ENCODE measurements at regions not wholly inside any gene's neighbourhood (a gene's known extent, or its start where the extent isn't known, plus 50 kb on each side); places are given as distances from the start of the nearest gene placed in this dataset.

GRCh38 chr20:7147220-7147601 lies 379.7 kb downstream of the BMP2 start (continued):
- TF ChIP-seq AHDC1 (CRISPR knock-in tag; IDR thresholded peaks at IDR 0.05; ENCODE audit: borderline replicate concordance) = peak; percentile 70; the same call in 1 of the 2 replicates
- TF ChIP-seq FOXP4 (CRISPR knock-in tag; IDR thresholded peaks at IDR 0.05) = peak; percentile 82
- no peak for TF ChIP-seq KDM4B (CRISPR knock-in tag; IDR thresholded peaks at IDR 0.05)
- TF ChIP-seq PAXIP1 (CRISPR knock-in tag; conservative IDR thresholded peaks at IDR 0.05) = peak; percentile 76
- 0 out of 2 replicates have a peak, but pooled peaks have one; percentile 19 for TF ChIP-seq MAZ (IDR thresholded peaks at IDR 0.05; ENCODE audit: borderline replicate concordance, low read depth, low read length)
- TF ChIP-seq MAZ (CRISPR knock-in tag; IDR thresholded peaks at IDR 0.05; ENCODE audit: low read depth) = no peak
- TF ChIP-seq ZSCAN9 (CRISPR knock-in tag; IDR thresholded peaks at IDR 0.05; ENCODE audit: borderline replicate concordance) = no peak
- TF ChIP-seq ZNF292 (CRISPR knock-in tag; IDR thresholded peaks at IDR 0.05; ENCODE audit: borderline replicate concordance, low read depth) = peak; percentile 57; the same call in 1 of the 2 replicates
- TF ChIP-seq TCF7L2 (IDR thresholded peaks at IDR 0.05; ENCODE audit: low read depth, low read length) = peak; percentile 58; the same call in 1 of the 2 replicates
- TF ChIP-seq ZNF431 (CRISPR knock-in tag; IDR thresholded peaks at IDR 0.05; ENCODE audit: borderline replicate concordance, low read depth) = peak; percentile 49; the same call in 1 of the 2 replicates
- peak; percentile 52; the same call in 1 of the 2 replicates for TF ChIP-seq HNF4G (IDR thresholded peaks at IDR 0.05; ENCODE audit: borderline replicate concordance, low read depth, low read length)
- TF ChIP-seq HNF4G (CRISPR knock-in tag; IDR thresholded peaks at IDR 0.05; ENCODE audit: borderline replicate concordance, low read depth) = no peak
- peak; percentile 70 for TF ChIP-seq ISL2 (CRISPR knock-in tag; IDR thresholded peaks at IDR 0.05)
- TF ChIP-seq ZNF670 (CRISPR knock-in tag; IDR thresholded peaks at IDR 0.05; ENCODE audit: borderline replicate concordance) = no peak
- peak; percentile 90 for TF ChIP-seq TCF7 (IDR thresholded peaks at IDR 0.05; ENCODE audit: low read depth)
- TF ChIP-seq ZNF503 (CRISPR knock-in tag; IDR thresholded peaks at IDR 0.05) = peak; percentile 71; the same call in 1 of the 2 replicates
- TF ChIP-seq ZNF331 (CRISPR knock-in tag; IDR thresholded peaks at IDR 0.05) = peak; percentile 63; the same call in 1 of the 2 replicates
